H9 (cell line): ENCODE measurements at regions not wholly inside any gene's neighbourhood (a gene's known extent, or its start where the extent isn't known, plus 50 kb on each side); places are given as distances from the start of the nearest gene placed in this dataset.

Experiments
- DNase-seq: peaks from one replicate; pipeline ENCODE4 v3.0.0-alpha.2; 2017
- H2AFZ ChIP-seq: one replicate; pipeline ENCODE4 v1.6.1; 2013; ENCODE audit warnings: mild to moderate bottlenecking, low read length, control low read depth, moderate library complexity
- H2AK5ac ChIP-seq: 2 replicates; pipeline ENCODE4 v1.6.1; 2013; ENCODE audit warnings: low read length, control low read depth, mixed read lengths; ENCODE audit not compliant: insufficient read length
- H2BK120ac ChIP-seq: one replicate; pipeline ENCODE4 v1.6.1; 2013; ENCODE audit warnings: low read depth, mild to moderate bottlenecking, low read length, control low read depth, inconsistent platforms; ENCODE audit not compliant: poor library complexity, severe bottlenecking
- H2BK12ac ChIP-seq: 2 replicates; pipeline ENCODE4 v1.6.1; 2013; ENCODE audit warnings: low read length, control low read depth, mixed read lengths, low read depth; ENCODE audit not compliant: insufficient read length
- H2BK15ac ChIP-seq: 2 replicates; pipeline ENCODE4 v1.6.1; 2013; ENCODE audit warnings: low read depth, low read length, control low read depth
- H2BK20ac ChIP-seq: one replicate; pipeline ENCODE4 v1.6.1; 2013; ENCODE audit warnings: low read depth, mild to moderate bottlenecking, low read length, control low read depth, inconsistent platforms; ENCODE audit not compliant: poor library complexity, severe bottlenecking
- H2BK5ac ChIP-seq: 2 replicates; pipeline ENCODE4 v1.6.1; 2013; ENCODE audit warnings: low read length, control low read depth, mixed read lengths; ENCODE audit not compliant: insufficient read length
- H3K14ac ChIP-seq: 2 replicates; pipeline ENCODE4 v1.6.1; 2013; ENCODE audit warnings: low read length, control low read depth; ENCODE audit not compliant: insufficient read depth
- H3K18ac ChIP-seq: 2 replicates; pipeline ENCODE4 v1.6.1; 2013; ENCODE audit warnings: low read depth, mild to moderate bottlenecking, mixed read lengths, low read length, control low read depth; ENCODE audit not compliant: insufficient read length
- H3K23ac ChIP-seq: 2 replicates; pipeline ENCODE4 v1.6.1; 2013; ENCODE audit warnings: low read length, control low read depth, mixed read lengths, low read depth; ENCODE audit not compliant: insufficient read length
- H3K23me2 ChIP-seq: 2 replicates; pipeline ENCODE4 v1.6.1; 2013; ENCODE audit warnings: low read depth, mild to moderate bottlenecking, mixed read lengths, low read length, control low read depth; ENCODE audit not compliant: insufficient read length, poor library complexity, severe bottlenecking
- H3K27ac ChIP-seq: 2 replicates; pipeline ENCODE4 v1.5.1; 2013; ENCODE audit warnings: low read length, control low read depth, mixed read lengths, low read depth; ENCODE audit not compliant: insufficient read length
- H3K27me3 ChIP-seq: 2 replicates; pipeline ENCODE4 v1.6.1; 2013; ENCODE audit warnings: low read length, control low read depth, inconsistent platforms; ENCODE audit not compliant: insufficient read depth
- H3K4ac ChIP-seq: 2 replicates; pipeline ENCODE4 v1.6.1; 2013; ENCODE audit warnings: low read depth, mild to moderate bottlenecking, control low read depth, inconsistent platforms, low read length, moderate library complexity
- H3K4me1 ChIP-seq: 2 replicates; pipeline ENCODE4 v1.6.1; 2013; ENCODE audit warnings: low read length, control low read depth, inconsistent platforms; ENCODE audit not compliant: insufficient read depth
- H3K4me2 ChIP-seq: 2 replicates; pipeline ENCODE4 v1.6.1; 2013; ENCODE audit warnings: low read length, control low read depth, mixed read lengths; ENCODE audit not compliant: insufficient read length, insufficient read depth
- H3K56ac ChIP-seq: 2 replicates; pipeline ENCODE4 v1.6.1; 2013; ENCODE audit warnings: low read depth, mild to moderate bottlenecking, mixed read lengths, low read length, control low read depth; ENCODE audit not compliant: insufficient read length
- H3K79me1 ChIP-seq: 2 replicates; pipeline ENCODE4 v1.6.1; 2013; ENCODE audit warnings: low read depth, mild to moderate bottlenecking, moderate library complexity, low read length, control low read depth, inconsistent platforms; ENCODE audit not compliant: insufficient read depth, poor library complexity, severe bottlenecking
- H3K79me2 ChIP-seq: 2 replicates; pipeline ENCODE4 v1.6.1; 2013; ENCODE audit warnings: low read length, control low read depth, inconsistent platforms; ENCODE audit not compliant: insufficient read depth
- H3K9ac ChIP-seq: 2 replicates; pipeline ENCODE4 v1.6.1; 2013; ENCODE audit warnings: low read length, control low read depth, mixed read lengths; ENCODE audit not compliant: insufficient read length; ENCODE audit errors: extremely low read depth
- H3K9me3 ChIP-seq: one replicate; pipeline ENCODE4 v1.6.1; 2013; ENCODE audit warnings: low read depth, low read length, inconsistent platforms; ENCODE audit not compliant: control insufficient read depth
- H3T11ph ChIP-seq: one replicate; pipeline ENCODE4 v1.6.1; 2013; ENCODE audit warnings: mild to moderate bottlenecking, low read length, control low read depth, inconsistent platforms
- H4K20me1 ChIP-seq: one replicate; pipeline ENCODE4 v1.6.1; 2013; ENCODE audit not compliant: control insufficient read depth, insufficient read length, insufficient read depth
- H4K5ac ChIP-seq: 2 replicates; pipeline ENCODE4 v1.6.1; 2013; ENCODE audit warnings: low read depth, mild to moderate bottlenecking, mixed read lengths, low read length, control low read depth; ENCODE audit not compliant: insufficient read length
- H4K8ac ChIP-seq: replicated peaks from 2 replicates; pipeline ENCODE4 v1.6.1; 2013; ENCODE audit warnings: low read length, control low read depth, mixed read lengths, low read depth; ENCODE audit not compliant: insufficient read length
- H4K91ac ChIP-seq: 2 replicates; pipeline ENCODE4 v1.6.1; 2013; ENCODE audit warnings: low read depth, mild to moderate bottlenecking, moderate library complexity, mixed read lengths, low read length, control low read depth; ENCODE audit not compliant: insufficient read length
- H3K27ac Mint-ChIP-seq, 3 experiments: 2 replicates in 2 of 3; 3 replicates in 1 of 3; pipeline ENCODE4 v1.8.0; 2020 to 2021; ENCODE audit warnings: mixed read lengths in 3 of 3, mild to moderate bottlenecking in 1 of 3, moderate library complexity in 1 of 3
- H3K27me3 Mint-ChIP-seq: 2 replicates; pipeline ENCODE4 v1.8.0; 2021; ENCODE audit warnings: low read depth, mild to moderate bottlenecking, moderate library complexity, mixed read lengths
- H3K36me3 Mint-ChIP-seq, 3 experiments: 2 replicates in 2 of 3; 3 replicates in 1 of 3; pipeline ENCODE4 v1.8.0; 2020 to 2021; ENCODE audit warnings: low read depth in 3 of 3, mixed read lengths in 3 of 3; ENCODE audit not compliant: insufficient read depth in 1 of 3
- H3K4me1 Mint-ChIP-seq, 2 experiments: 2 replicates each; pipeline ENCODE4 v1.8.0; 2020; ENCODE audit warnings: mixed read lengths in 2 of 2
- H3K4me3 Mint-ChIP-seq, 2 experiments: 2 replicates in 1 of 2; 3 replicates in 1 of 2; pipeline ENCODE4 v1.8.0; 2020 to 2021; ENCODE audit warnings: mild to moderate bottlenecking in 2 of 2, mixed read lengths in 2 of 2, moderate library complexity in 1 of 2
- H3K9me3 Mint-ChIP-seq, 2 experiments: 2 replicates in 1 of 2; 3 replicates in 1 of 2; pipeline ENCODE4 v1.8.0; 2020; ENCODE audit warnings: mild to moderate bottlenecking in 2 of 2, mixed read lengths in 2 of 2, moderate library complexity in 1 of 2
- WGBS: extraction: QIAGEN DNeasy Blood & Tissue Kit; methylation state at CpG from one replicate; pipeline ENCODE4 v1.1.7; 2013; ENCODE audit warnings: missing lambda C conversion rate, low lambda C conversion rate, mixed read lengths; ENCODE audit not compliant: insufficient read length; ENCODE audit errors: extremely low coverage; 5-methylcytosine and 5-hydroxymethylcytosine counted together
- TF ChIP-seq, protein P1 (sequence below): fragments of 200-600 bp; sonication (generic); conservative IDR thresholded peaks from 3 replicates; pipeline ENCODE4 v1.8.0; 2021; ENCODE audit warnings: antibody characterized with exemption, mild to moderate bottlenecking

DNA sequence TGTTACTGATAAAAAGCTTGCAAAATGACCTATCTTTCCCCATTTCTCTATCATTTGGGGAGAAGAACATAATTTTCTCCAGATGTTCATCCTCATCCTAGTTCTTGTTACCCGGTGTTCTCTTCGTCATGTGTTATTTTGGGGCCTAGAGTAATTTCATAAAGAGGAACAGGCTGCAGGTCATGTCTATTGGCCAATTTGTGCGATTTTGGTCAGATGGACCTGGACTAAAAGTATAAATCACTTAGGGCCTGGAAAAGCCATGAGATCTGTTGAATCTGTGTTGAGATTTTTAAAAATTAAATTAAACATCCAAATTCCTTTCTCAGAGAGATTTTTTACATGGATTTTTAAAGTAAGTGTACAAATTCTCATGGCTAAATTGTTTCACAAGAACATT is 241.3 kb upstream of the PLXNA2 start:
- Histone ChIP-seq H3K23me2 (no peaks in the 10 kb centered on the region), H2AK5ac (no peak overlapping the region), H3T11ph (no peak overlapping the region), H3K4me1 (no peaks in the 10 kb centered on the region), H4K91ac (no peak overlapping the region), H2BK15ac (no peak overlapping the region), H2BK12ac (no peak overlapping the region), H4K8ac (no peak overlapping the region), H3K18ac (no peak overlapping the region), H3K9me3 (no peaks in the 10 kb centered on the region), H4K20me1 (no peaks in the 10 kb centered on the region), H4K5ac (no peak overlapping the region), H2BK20ac (no peak overlapping the region), H3K79me1 (no peaks in the 10 kb centered on the region), H3K79me2 (no peaks in the 10 kb centered on the region), H3K56ac (no peak overlapping the region), H3K27ac (no peak overlapping the region), H2BK5ac (no peak overlapping the region), H3K9ac (no peak overlapping the region), H3K23ac (no peak overlapping the region), H2BK120ac (no peak overlapping the region), H2AFZ (no peak overlapping the region), H3K4ac (no peak overlapping the region), H3K4me2 (no peak overlapping the region), H3K14ac (no peak overlapping the region), H3K27me3 (no peaks in the 10 kb centered on the region)
- Mint-ChIP-seq H3K9me3 (peaks cover 0 to 3% of the 10 kb centered on the region in 2 experiments; a peak in 2 of 5 replicates), H3K4me1 (no peaks in the 10 kb centered on the region), H3K27me3 (no peaks in the 10 kb centered on the region; the same call in 1 of the 2 replicates), H3K27ac (no peak overlapping the region), H3K4me3 (no peak overlapping the region), H3K36me3 (0 out of 7 replicates have a peak, but pooled peaks cover 0 to 3% (median 0%) of the 10 kb centered on the region in 3 experiments)
- TF ChIP-seq, protein P1, sequence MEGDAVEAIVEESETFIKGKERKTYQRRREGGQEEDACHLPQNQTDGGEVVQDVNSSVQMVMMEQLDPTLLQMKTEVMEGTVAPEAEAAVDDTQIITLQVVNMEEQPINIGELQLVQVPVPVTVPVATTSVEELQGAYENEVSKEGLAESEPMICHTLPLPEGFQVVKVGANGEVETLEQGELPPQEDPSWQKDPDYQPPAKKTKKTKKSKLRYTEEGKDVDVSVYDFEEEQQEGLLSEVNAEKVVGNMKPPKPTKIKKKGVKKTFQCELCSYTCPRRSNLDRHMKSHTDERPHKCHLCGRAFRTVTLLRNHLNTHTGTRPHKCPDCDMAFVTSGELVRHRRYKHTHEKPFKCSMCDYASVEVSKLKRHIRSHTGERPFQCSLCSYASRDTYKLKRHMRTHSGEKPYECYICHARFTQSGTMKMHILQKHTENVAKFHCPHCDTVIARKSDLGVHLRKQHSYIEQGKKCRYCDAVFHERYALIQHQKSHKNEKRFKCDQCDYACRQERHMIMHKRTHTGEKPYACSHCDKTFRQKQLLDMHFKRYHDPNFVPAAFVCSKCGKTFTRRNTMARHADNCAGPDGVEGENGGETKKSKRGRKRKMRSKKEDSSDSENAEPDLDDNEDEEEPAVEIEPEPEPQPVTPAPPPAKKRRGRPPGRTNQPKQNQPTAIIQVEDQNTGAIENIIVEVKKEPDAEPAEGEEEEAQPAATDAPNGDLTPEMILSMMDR: no peak
- WGBS: no CpG with 5 or more reads among the region's 3 CpGs
- no peak for DNase-seq
